ENCODE measurements at regions not wholly inside any gene's neighbourhood (a gene's known extent, or its start where the extent isn't known, plus 50 kb on each side); places are given as distances from the start of the nearest gene placed in this dataset.
"Not testable (repeated sequence)": the region's sequence is repeated elsewhere in the genome, so short reads cannot be mapped to it uniquely, and the experiment has no call there.

DNA sequence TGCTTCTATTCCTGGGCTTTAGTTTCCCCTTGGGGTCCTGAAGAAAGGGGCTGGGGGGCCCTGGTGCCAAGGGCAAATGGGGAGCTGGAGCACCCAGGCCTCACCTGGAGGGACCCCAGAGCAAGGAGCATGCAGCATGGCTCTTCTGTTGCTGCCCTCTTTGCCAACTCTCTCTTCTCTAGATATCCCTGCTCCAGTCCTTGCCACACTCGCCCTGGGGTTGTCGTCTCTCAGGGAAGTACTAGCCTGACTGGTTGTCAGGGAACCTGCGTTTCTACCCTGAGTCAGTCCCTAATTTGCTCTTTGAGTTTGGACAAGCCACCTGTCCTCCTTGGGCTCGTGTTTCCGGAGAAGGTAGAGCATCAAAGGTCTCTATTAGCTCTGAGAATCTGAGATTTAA lies 63.7 kb upstream of the UBE2Q2 start (continued):
- TF ChIP-seq NR2F2 (IDR thresholded peaks at IDR 0.05) (no peak), JUND (IDR thresholded peaks at IDR 0.05) (no peak), REST (IDR thresholded peaks at IDR 0.05) (no peak), YY1 (IDR thresholded peaks at IDR 0.05) (no peak)

- DNase-seq (ENCODE audit: low spot score); H3K27me3 ChIP-seq (ENCODE audit: control insufficient read depth in 4 of 4, insufficient read depth in 4 of 4, low read length in 3 of 4); H3K9ac ChIP-seq (ENCODE audit: low read depth in 1 of 2, low read length in 2 of 2); H3K4me3 ChIP-seq (ENCODE audit: low read depth in 1 of 3, low read length in 3 of 3); H3K27ac ChIP-seq (ENCODE audit: low read depth in 1 of 2, low read length in 2 of 2); H3K9me3 ChIP-seq (ENCODE audit: control insufficient read depth in 4 of 4, low read length in 3 of 4); H3K36me3 ChIP-seq (ENCODE audit: control insufficient read depth in 4 of 4, insufficient read depth in 3 of 4, low read depth in 1 of 4, low read length in 3 of 4): not testable (repeated sequence)
- TF ChIP-seq FOXA2 (IDR thresholded peaks at IDR 0.05), result peak; percentile 29
- H3K4me1 ChIP-seq (ENCODE audit: control insufficient read depth in 4 of 4, insufficient read depth in 4 of 4, low read length in 3 of 4), result peaks cover 2 to 28% (median 8%) of the 10 kb centered on the region in 4 donors
Measured at GRCh38 chr15:75776871-75777610, 64.4 kb upstream of the CSPG4 start.

DNA sequence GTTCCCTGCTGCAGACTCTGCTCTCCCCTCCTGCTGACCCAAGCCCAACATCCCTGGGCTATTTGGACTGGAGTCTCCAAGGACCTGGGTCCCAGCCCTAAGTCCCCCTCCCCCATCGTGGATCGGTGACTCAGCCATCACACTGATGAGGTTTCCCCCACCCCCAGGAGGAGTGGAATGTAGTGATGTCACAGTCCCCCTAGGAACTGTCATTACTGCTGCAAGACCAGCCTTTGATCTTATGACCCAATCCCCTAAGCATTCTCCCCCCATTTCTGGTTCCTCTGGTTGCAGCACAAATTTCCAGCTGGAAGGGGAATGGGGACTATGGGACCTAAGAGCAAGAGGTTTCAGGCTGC lies 63.4 kb upstream of the CSPG4 start:
- DNase-seq (ENCODE audit: low spot score), result no peak
- Histone ChIP-seq H3K27ac (ENCODE audit: low read depth in 1 of 2, low read length in 2 of 2) (no peak overlapping the region), H3K36me3 (ENCODE audit: control insufficient read depth in 4 of 4, insufficient read depth in 3 of 4, low read depth in 1 of 4, low read length in 3 of 4) (no peaks in the 10 kb centered on the region), H3K4me1 (ENCODE audit: control insufficient read depth in 4 of 4, insufficient read depth in 4 of 4, low read length in 3 of 4) (peaks cover 2 to 31% (median 10%) of the 10 kb centered on the region in 4 donors), H3K4me3 (ENCODE audit: low read depth in 1 of 3, low read length in 3 of 3) (no peak overlapping the region), H3K9me3 (ENCODE audit: control insufficient read depth in 4 of 4, low read length in 3 of 4) (no peaks in the 10 kb centered on the region), H3K27me3 (ENCODE audit: control insufficient read depth in 4 of 4, insufficient read depth in 4 of 4, low read length in 3 of 4) (no peaks in the 10 kb centered on the region), H3K9ac (ENCODE audit: low read depth in 1 of 2, low read length in 2 of 2) (no peak overlapping the region)
- 54% methylated on average over 2 of the region's 2 CpGs for WGBS
- TF ChIP-seq REST (IDR thresholded peaks at IDR 0.05) (no peak), HNF4G (IDR thresholded peaks at IDR 0.05) (no peak), NR2F2 (IDR thresholded peaks at IDR 0.05) (no peak), GABPA (IDR thresholded peaks at IDR 0.05 in 1 of 2, conservative IDR thresholded peaks at IDR 0.05 in 1 of 2) (no peak), FOXA1 (IDR thresholded peaks at IDR 0.05) (no peak), HNF4A (conservative IDR thresholded peaks at IDR 0.05) (no peak), TAF1 (conservative IDR thresholded peaks at IDR 0.05) (no peak), FOXA2 (IDR thresholded peaks at IDR 0.05) (no peak), RAD21 (IDR thresholded peaks at IDR 0.05) (no peak), EGR1 (IDR thresholded peaks at IDR 0.05; ENCODE audit: low read depth in 2 of 2) (no peak), ATF3 (IDR thresholded peaks at IDR 0.05) (no peak), SP1 (IDR thresholded peaks at IDR 0.05) (no peak), YY1 (IDR thresholded peaks at IDR 0.05) (no peak)
- TF ChIP-seq, protein P1, sequence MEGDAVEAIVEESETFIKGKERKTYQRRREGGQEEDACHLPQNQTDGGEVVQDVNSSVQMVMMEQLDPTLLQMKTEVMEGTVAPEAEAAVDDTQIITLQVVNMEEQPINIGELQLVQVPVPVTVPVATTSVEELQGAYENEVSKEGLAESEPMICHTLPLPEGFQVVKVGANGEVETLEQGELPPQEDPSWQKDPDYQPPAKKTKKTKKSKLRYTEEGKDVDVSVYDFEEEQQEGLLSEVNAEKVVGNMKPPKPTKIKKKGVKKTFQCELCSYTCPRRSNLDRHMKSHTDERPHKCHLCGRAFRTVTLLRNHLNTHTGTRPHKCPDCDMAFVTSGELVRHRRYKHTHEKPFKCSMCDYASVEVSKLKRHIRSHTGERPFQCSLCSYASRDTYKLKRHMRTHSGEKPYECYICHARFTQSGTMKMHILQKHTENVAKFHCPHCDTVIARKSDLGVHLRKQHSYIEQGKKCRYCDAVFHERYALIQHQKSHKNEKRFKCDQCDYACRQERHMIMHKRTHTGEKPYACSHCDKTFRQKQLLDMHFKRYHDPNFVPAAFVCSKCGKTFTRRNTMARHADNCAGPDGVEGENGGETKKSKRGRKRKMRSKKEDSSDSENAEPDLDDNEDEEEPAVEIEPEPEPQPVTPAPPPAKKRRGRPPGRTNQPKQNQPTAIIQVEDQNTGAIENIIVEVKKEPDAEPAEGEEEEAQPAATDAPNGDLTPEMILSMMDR (IDR thresholded peaks at IDR 0.05; ENCODE audit: low read depth, low read length, missing input control), result no peak
